ENCODE measurements at regions not wholly inside any gene's neighbourhood (a gene's known extent, or its start where the extent isn't known, plus 50 kb on each side); places are given as distances from the start of the nearest gene placed in this dataset.

DNA sequence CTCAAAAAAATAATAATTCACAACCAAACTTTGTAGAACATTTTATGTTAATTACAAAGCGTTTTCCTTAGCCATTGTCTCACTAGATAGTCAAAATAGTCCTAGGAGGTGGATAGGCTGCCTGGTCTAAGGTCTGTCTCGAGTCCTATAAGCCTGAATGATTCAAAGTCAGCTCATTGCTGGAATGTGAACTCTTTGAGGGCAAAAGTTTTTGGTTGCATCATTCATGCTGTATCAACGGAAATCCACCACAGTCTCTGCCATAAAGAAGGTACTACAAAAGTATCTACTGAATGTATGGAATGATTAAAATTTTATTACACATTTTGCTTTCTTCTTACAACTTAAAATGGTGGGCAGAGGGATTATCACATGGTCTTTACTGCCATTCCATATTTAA, 387.3 kb upstream of the RARB start:
- intact Hi-C loops (cut with DNase I; ENCODE audit: low total_unique reads) = no loop called here
- TF ChIP-seq, protein P1, sequence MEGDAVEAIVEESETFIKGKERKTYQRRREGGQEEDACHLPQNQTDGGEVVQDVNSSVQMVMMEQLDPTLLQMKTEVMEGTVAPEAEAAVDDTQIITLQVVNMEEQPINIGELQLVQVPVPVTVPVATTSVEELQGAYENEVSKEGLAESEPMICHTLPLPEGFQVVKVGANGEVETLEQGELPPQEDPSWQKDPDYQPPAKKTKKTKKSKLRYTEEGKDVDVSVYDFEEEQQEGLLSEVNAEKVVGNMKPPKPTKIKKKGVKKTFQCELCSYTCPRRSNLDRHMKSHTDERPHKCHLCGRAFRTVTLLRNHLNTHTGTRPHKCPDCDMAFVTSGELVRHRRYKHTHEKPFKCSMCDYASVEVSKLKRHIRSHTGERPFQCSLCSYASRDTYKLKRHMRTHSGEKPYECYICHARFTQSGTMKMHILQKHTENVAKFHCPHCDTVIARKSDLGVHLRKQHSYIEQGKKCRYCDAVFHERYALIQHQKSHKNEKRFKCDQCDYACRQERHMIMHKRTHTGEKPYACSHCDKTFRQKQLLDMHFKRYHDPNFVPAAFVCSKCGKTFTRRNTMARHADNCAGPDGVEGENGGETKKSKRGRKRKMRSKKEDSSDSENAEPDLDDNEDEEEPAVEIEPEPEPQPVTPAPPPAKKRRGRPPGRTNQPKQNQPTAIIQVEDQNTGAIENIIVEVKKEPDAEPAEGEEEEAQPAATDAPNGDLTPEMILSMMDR (IDR thresholded peaks at IDR 0.05) = no peak
- TF ChIP-seq POLR2A (IDR thresholded peaks at IDR 0.05) = no peak

DNA sequence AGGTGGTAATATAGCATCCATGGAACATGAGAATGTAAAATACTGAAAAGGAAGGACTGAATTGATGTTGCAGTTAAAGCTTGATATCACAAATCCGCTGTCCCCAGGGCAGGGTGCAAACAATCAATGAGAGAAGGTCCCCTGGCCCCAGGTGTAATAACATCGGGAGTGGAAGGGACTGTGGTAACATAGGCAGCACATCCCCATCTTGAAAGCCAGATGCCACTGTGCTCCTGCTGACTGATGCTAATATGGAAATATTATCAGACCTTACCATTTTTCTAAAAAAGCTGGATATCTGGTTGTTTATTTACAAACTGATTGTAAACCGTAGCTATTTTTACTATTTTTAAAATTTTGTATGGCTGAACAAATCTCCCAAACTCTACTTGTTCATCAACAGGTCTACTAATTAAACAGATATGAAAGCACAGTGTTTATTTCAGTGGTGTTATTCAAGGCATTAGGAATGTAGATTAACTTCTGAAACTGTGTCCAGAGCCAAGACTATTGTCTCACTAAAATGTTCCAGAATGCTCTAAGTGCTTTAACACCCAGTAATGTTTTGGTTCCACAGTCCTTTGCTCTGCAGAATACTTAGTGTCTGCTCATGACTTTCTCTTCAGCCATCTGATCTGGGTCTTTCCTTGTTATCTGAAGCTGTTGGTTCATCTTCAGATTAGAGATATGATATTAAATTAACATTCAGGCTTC, 386.0 kb upstream of the RARB start:
- intact Hi-C loops (cut with DNase I; ENCODE audit: low total_unique reads) = no loop called here
- DNase-seq = no peak
- H3K9me3 ChIP-seq = no peaks in the 10 kb centered on the region
- no peaks in the 10 kb centered on the region for H3K27me3 ChIP-seq
- H3K4me3 ChIP-seq = no peak overlapping the region
- no peak overlapping the region for H3K27ac ChIP-seq
- H3K36me3 ChIP-seq = no peaks in the 10 kb centered on the region
- TF ChIP-seq, protein P1 (IDR thresholded peaks at IDR 0.05) = no peak
- TF ChIP-seq POLR2A (IDR thresholded peaks at IDR 0.05) = no peak
- peaks cover 4 to 9% of the 10 kb centered on the region in 2 donors for H3K4me1 ChIP-seq

More for the DNA sequence above, 387.3 kb upstream of the RARB start:
- H3K27ac ChIP-seq = no peak overlapping the region
- H3K9me3 ChIP-seq = no peaks in the 10 kb centered on the region
- H3K4me3 ChIP-seq = no peak overlapping the region
- no peak for DNase-seq
- H3K27me3 ChIP-seq = no peaks in the 10 kb centered on the region
- H3K4me1 ChIP-seq = peaks cover 4 to 9% of the 10 kb centered on the region in 2 donors
- H3K36me3 ChIP-seq = no peaks in the 10 kb centered on the region

DNA sequence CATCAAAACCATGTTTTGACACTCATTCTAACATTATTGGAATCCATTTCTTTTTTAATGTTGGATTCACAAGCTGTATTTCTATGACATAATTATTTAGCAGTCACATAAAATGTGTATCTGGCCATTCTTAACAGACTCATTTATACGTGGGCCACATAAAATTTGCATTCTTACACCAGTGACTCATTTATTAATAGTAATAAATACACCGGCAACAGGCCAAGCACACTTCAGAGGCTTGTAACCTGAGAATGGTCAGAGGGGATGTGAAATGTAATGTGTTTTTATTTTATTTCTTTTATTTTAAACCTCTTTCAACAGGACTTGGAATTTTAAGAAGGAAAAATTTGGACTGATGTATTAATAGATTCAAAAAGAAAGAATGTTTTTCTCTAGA, 384.9 kb upstream of the RARB start:
- Histone ChIP-seq H3K4me1 (peaks cover 4 to 6% of the 10 kb centered on the region in 2 donors), H3K9me3 (no peaks in the 10 kb centered on the region)

DNA sequence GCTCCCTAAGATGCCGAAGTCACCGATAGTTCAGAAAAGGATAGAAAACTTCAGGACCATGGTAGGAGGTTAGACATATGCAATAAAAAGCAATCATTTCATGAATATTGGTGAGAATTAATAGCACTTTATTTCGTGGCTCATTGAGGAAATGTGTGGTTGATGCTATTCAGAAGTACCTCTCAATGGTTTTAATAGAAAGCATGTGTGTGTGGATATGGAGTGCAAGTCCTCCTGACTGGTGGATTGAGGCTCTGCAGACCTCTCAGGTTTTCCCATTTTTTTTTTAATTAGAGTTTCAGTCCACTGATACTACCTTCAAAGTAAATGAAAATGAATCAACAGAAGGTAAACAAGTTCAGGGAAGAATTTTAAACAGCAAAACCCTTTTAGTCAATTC, 384.3 kb upstream of the RARB start:
- Histone ChIP-seq H3K27ac (no peak overlapping the region), H3K9me3 (no peaks in the 10 kb centered on the region), H3K4me3 (no peak overlapping the region), H3K4me1 (peaks cover under 1 to 3% of the 10 kb centered on the region in 2 donors), H3K36me3 (no peaks in the 10 kb centered on the region), H3K27me3 (no peaks in the 10 kb centered on the region)
- intact Hi-C loops (cut with DNase I; ENCODE audit: low total_unique reads) = no loop called here
- no peak for DNase-seq
- TF ChIP-seq POLR2A (IDR thresholded peaks at IDR 0.05) = no peak
- TF ChIP-seq, protein P1 (IDR thresholded peaks at IDR 0.05) = no peak

More for the DNA sequence above, 384.9 kb upstream of the RARB start:
- Histone ChIP-seq H3K36me3 (no peaks in the 10 kb centered on the region), H3K27ac (no peak overlapping the region), H3K27me3 (no peaks in the 10 kb centered on the region), H3K4me3 (no peak overlapping the region)
- no peak for TF ChIP-seq POLR2A (IDR thresholded peaks at IDR 0.05)
- TF ChIP-seq, protein P1 (IDR thresholded peaks at IDR 0.05) = no peak
- intact Hi-C loops (cut with DNase I; ENCODE audit: low total_unique reads) = no loop called here
- no peak for DNase-seq

DNA sequence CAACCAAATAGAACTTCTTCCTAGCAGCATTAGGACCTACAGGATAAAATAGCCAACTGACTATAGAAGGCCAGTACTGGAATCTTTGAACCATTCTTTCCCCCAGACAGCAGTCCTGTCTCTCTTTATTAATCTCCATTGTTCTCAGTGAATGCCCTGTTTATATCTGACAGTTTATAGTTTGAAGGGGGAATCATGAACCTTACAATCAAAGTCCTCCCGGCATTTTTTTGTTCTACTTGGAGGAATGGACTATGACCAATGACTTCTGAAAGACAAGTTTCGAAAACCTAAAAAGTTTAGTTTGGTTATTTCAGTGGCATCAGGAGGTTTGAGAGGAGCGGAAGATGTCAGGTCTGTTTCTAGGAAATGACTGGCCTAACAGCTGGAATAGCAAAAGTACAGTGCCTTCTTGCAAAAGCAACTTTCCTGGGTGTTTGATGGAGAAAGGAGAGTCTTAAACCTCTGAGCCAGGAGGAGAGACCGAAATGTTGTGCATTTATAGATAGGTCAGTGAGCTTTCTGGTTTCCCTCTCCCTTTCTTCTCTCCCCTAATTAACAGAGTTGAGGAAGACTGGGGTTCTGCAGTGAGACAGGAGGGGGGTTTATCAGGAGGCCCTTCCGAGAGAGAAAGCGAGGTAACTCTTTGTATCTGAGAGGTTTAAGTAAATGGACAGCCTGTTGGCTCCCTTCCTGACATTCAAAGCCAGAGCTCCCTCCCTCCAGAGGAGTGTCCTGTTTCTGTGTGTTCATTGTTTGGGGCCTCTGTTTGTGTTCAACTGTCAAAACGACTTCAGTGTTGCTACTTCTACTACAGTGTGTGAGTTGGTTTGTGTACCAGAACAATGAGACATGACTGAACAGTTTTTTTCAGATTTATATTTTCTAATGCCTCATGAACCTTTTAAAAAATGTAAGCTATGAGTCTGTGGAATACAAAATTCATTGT, 383.0 kb upstream of the RARB start:
- no peak for TF ChIP-seq POLR2A (IDR thresholded peaks at IDR 0.05)
- TF ChIP-seq, protein P1 (IDR thresholded peaks at IDR 0.05) = no peak
- DNase-seq = no peak
- no peaks in the 10 kb centered on the region for H3K9me3 ChIP-seq
- no peak overlapping the region for H3K27ac ChIP-seq
- H3K4me1 ChIP-seq = no peaks in the 10 kb centered on the region
- intact Hi-C loops (cut with DNase I; ENCODE audit: low total_unique reads) = no loop called here
- no peak overlapping the region for H3K4me3 ChIP-seq
- no peaks in the 10 kb centered on the region for H3K27me3 ChIP-seq
- no peaks in the 10 kb centered on the region for H3K36me3 ChIP-seq
